CD4-positive, alpha-beta T cell treated with Interleukin-6 at 100 ng/mL for 8 hours (primary cell): ENCODE measurements at regions not wholly inside any gene's neighbourhood (a gene's known extent, or its start where the extent isn't known, plus 50 kb on each side); places are given as distances from the start of the nearest gene placed in this dataset.

Source experiments
- DNase-seq: peaks from one replicate; pipeline ENCODE4 v3.0.0-alpha.2; 2020; ENCODE audit warnings: mixed read lengths, low spot score

DNA sequence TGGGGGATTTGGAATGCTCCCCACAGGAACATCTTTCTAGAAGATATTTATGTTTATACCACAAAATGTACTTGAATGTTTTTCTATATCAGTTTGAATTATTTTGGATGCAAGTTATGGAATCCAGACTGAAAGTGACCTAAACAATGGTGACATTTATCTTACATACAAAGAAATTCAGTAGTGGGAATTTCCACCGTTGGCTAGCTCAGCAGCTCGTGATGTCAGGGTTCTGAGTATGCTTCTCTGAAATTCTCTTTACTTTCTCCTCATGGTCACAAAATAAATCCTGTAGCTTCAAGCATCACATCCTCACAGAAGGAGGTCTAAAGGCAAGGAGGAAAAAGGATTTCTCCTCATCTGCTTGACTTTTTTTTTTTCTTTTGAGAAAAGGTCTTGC, 105.3 kb downstream of the AKAIN1 start:
- DNase-seq = no peak

DNA sequence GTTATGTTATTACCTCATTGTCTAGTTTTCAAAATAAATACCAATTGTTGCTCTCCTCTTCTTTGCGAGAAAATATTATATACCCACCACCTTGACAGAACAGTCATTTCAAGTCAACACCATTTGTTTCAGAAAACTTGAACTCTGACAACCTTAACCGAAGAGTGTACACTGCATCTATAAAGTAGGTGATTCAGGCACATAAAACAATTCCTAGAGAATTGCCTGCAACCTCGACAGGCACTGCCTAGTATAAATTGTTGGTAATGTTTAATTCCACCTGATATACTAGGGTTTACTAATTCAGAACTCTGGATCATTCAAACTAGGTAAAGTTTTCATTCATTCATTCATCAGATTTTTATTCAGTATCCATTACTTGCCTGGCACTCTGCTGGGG, 121.8 kb downstream of the AKAIN1 start:
- DNase-seq = no peak

DNA sequence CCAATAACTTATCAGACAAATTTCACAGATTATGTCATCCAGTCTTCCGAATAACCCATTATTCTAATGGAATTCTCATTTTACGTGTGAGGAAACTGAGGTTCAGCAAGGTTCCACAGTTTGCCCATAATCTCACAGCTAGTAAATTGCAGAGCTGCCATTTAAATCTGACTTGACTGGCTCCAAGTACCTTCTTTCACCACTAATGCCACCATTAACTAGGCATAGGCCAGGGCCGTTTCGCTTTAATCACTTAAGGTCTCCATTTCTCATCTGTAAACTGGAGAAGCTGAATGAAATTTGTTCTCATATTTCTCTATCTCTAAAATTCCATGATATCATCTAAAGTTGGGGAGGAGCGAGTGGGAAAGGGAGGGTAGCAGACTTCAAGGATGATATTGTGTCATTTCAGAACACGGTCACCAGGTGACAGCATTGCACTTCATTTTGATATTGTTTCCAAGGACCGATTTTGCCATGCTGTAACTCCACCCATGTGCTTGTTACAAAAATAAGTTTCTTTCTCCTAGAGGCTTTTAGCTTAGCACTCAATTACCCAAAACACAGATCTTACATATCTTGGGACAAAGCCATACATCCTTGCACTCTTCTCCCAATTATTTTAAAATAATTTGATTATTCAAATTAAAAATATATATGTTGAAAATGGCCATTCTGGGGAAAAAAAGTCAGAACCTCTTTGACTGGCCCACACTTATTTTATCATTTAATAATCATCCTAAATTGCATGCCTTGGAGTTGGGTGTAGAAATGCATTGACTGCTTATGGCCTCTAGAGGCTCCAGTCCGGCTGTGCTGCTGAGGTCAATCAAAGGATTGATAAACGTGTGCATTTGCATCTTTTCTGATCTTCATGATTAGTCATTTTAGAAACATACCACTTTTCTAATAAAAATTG, 123.8 kb downstream of the AKAIN1 start:
- peak; percentile 11 for DNase-seq

DNA sequence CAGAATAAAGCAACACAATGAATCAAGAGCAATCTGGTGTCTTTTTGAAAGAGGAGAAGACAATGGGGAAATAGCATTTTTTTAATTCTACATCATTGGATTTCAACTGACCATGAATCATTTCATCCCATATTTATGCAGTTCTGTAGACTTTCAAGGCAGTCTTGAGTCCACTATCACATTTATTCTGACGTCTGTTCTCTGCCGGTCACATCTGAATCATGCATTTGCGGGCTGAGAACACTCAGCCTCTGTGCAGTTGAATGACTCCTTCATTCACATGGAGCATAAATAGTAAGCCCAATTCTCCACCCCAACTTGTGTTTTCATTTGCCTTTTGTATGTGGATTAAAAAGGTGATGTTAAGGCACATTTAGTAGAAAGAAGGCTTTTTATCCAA, 128.2 kb downstream of the AKAIN1 start:
- no peak for DNase-seq

DNA sequence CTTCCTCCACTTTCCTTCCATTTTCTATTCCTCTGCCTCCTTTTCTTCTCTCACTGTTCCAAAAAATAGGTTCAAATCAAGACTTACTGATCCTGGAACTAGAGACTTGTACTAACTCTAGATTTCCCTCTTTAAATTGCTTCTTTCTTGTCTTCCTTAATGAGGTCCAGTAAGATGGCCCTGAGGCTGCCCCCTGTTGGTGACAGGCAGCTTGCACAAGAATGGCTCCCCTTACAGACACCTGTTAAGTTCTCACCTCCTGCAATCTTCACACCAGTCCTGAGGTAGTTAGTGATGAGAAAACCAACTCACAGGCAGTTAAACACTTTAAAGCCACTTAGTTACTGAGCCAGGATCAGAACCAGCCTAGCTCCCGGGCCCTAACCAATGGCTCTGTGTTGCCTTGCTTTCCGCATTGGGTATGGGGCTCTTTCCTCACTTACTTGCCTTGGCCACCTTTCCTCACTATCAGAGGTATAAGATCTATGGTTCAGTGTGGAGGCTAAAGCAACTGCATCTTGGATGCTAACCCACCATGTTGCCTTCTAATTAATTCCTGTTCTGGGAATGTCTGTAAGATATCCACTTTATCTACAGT, 130.6 kb downstream of the AKAIN1 start:
- DNase-seq = no peak

DNA sequence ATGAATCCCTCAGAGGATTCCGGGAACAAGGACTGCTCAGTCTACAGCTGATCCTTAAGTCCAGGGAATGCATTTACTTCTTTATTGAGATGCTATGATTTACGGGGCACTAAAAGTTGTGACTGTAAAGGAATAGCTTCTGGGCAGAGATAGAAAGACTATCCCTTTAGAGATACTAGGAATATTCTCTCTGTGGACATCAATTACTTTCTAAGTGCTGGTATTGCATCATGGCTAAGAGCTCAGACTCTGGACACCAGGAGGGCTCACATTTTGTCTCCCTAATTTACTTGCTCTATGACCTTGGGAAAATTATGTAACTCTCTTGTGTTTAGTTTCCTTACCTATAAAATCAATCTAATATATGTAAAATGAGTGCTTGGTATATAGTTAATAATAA, 131.4 kb downstream of the AKAIN1 start:
- DNase-seq = no peak

DNA sequence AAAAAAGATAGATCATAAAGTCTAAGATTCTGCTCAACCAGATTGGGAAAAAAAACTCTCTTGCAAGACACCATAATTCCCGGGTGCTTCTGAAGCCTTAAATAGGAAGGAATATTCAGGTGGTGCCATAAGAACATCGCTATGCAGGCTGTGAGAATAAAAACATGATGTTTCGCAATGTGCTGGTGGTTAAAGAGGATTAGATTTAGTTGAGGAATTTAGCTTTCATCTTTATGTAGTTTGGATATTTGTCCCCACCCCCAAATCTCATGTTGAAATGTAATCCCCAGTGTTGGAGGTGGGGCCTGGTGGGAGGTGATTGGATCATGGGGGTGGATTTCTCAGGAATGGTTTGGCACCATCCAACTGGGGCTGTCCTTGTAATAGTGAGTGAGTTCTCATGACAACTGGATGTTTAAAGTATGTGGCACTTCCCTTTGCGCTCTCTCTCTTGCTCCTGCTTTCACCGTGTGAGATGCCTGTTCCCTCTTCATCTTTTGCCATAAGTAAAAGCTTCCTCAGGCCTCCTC, 132.2 kb downstream of the AKAIN1 start:
- no peak for DNase-seq

DNA sequence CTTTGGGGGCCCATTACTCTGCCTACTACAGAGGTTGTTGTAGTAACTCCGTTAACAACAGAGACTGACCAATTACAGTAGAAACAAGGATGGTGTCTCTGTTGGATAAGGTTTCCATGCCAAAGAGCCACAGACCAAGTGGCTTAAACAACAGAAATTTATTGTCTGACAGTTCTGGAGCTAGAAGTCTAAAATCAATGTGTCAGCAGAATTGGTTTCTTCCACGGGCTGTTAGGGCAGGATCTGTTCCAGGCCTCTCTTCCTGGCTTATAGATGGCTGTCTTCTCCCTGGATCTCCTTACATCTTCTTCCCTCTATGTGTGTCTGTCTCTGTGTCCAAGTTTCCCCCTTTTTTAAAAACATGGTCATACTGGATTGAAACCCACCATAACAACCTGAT, 135.3 kb downstream of the AKAIN1 start:
- no peak for DNase-seq

DNA sequence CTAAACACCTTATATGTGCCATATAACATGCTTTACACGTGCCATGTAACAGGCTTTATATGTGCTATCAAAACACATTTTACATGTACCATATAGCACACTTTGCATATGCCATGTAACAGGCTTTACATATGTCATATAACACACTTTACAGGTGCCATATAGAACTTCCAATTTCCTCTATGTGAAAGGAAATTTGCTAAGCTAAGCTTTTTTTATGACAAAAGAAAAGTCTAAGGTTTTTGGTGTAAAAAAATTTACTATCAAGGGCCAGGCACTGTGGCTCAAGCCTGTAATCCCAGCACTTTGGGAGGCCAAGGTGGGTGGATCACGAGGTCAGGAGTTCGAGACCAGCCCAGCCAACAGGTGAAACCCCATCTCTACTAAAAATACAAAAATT, 136.5 kb downstream of the AKAIN1 start:
- no peak for DNase-seq

DNA sequence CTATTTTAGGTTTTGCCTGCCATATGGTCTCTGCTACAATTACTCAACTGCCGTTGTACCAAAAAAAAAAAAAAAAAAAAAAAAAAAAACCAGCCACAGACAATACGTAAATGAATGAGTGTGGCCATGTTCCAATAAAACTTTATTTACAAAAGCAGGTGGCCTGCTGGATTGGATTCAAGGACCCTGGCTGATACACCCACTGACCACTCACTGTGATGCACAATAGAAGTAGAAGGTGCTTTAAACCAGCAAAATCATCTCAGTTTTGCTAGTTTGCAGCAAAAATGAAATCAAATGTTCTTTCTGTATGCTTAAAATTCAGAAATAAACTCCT, 137.4 kb downstream of the AKAIN1 start:
- DNase-seq = no peak

DNA sequence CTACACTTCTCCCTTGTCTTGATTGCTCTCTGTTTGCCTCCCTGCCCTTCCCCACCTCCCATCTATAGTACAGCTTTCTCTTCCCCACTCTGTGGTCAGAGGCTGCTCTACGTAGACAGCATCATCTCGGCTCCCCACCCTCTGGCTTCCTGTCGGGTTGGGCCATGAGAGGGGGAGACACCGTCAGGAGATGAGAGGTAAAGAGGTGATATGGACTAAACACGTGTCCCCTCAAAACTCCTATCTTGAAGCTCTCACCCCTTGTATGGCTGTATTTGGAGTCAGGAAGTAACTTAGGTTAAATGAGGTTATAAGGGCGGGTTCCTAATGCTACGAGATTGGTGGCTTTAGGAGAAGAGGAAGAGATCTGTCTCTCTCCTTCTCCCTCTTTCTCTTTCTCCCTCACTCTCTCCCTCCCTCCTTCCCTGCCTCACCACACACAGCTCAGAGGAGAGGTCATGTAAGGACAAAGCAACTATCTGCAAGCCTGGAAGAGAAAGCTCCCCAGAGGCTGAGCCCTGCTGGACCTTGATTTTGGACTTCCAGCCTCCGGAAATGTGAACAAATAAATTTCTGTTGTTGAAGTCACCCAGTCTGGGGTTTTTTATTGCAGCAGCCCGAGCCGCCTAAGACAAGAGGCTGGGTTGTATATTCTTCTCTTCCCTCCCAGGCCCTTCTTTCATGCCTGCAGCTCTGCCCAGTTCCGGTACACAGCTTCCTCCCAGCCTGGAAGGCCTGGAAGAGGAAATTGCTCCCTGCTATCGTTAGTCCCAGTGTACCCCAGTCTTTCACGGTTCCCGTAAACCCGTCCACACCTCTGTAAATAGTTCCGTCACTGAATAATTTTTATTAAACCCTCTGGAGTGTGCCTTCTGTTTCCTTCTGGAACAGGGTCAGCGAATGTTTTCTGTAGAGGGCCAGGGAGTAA, 138.0 kb downstream of the AKAIN1 start:
- peak; percentile 47 for DNase-seq

DNA sequence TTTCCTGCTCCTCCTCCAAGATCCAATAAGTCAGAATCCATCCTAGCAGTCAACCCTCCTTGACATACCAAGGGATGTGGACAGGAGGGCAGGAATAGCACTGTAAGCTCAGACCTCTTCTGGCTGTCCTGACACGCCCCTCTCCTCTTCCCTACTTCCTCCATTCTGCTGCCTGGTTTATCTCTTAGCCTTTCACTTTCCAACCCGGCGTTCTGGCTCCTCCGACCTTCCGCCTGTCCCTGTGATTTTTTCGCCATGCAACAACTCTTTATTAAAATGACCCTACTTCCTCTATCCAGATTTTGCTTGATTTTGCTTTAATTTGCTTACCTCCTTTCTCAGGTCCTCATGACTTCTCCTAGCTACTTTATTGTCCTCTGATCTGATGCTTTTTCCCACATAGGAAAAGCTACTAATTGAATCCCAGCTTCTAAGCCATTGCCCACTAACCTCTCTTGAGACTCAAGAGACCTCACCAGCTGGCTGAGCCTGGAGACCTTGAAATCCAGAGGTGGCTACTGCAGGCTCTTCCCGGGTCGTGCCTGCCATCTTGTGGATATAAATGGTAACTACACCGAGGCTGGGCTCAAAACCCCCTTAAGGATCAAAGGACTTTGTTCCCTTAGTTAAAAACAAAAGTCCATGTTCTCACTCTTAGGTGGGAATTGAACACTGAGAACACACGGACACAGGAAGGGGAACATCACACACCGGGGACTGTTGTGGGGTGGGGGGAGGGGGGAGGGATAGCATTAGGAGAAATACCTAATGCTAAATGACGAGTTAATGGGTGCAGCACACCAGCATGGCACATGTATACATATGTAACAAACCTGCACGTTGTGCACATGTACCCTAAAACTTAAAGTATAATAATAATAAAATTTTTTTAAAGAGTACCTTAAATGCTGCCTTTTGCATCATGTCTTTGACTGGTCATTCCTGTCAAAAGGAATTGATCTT, 139.4 kb downstream of the AKAIN1 start:
- peak; percentile 28 for DNase-seq

DNA sequence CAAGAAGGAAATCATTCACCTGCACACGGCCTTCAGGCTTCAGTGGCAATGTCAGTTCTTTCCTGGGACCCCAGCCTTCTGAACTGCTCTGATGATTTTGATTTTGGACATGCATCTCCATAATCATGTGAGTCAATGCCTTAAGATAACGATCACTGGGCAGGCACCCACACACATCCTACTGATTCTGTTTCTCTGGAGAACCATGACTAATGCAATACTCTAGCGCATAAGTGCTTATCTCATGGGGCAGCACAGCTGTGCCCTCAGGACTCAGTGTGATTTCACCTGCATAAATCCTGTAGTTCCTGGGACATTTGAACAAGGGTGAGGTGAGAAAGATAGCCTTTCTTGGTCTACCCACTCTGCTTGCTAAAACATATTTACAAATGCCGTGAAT, 144.6 kb downstream of the AKAIN1 start:
- no peak for DNase-seq

DNA sequence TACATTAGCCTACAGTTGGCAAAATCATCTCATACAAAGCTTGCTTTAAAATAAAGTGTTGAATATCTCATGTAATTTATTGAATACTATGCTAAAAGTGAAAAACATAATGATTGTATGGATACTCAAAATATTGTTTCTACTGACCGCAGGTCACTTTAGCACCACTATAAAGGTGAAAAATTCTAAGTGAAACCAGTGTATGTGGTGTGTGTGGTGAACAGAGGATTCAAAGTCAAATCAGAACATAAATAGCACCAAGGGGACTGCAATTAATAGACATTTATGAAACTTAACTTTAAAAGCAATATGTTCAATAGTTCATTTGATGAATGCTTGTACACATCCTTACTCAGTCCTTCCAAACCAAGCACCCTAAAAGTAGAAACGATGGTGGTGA, 145.8 kb downstream of the AKAIN1 start:
- DNase-seq = no peak

DNA sequence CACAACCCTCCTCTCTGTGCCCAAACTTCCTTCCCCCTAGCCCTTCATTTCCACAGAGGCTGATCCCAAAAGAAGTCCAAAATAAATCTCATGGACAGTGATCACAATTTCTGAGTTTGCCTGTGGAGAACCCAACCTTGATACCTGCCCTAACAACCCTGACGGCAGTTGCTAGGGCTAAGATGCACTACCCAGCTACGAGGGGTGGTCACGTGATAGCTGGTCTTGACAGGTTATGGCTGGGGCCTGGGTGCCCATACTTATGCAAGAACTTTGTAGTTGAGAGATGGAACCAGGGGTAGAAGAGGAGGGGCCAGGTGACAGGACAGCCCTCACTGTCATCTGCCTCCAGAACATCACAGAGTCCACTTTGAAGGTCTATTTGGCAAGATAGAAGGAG, 147.9 kb downstream of the AKAIN1 start:
- no peak for DNase-seq

DNA sequence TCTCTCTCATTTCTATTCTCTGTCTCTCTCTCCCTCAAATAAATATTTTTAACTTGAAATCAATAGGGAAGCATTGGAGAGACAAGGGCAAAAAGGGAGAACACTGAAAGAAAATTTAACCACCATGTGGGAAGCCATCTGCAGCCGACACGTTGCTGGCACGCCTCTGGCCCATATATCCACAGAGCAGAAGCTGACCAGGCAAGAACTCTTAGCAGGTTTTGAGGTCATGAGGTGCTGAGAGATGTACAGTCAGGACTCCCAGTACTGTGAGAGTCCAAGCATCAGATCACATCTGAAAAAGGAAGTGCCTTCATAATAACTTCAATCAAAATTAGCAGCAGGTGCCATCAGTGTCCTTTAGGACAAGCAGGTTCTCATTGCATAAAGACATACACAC, 156.6 kb downstream of the AKAIN1 start:
- DNase-seq = no peak

DNA sequence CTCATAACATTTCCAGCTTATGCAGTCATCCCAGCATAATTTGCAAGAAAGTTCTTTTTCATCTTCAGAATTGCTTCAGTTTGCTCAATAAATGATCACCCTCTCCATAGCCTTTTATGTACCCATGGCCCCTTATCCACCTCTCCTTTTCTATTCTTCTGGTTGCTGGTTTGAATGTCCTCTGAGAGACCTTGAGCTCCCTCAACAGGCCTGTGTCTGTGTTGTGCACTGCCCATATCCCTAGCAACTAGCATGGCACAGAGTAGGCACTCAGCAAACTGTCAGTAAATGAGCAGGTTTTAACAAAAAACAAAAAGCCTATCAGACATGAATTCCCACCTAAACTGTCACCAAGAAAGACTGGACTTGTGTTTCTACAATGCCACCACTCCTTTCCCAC, 160.5 kb downstream of the AKAIN1 start:
- no peak for DNase-seq

DNA sequence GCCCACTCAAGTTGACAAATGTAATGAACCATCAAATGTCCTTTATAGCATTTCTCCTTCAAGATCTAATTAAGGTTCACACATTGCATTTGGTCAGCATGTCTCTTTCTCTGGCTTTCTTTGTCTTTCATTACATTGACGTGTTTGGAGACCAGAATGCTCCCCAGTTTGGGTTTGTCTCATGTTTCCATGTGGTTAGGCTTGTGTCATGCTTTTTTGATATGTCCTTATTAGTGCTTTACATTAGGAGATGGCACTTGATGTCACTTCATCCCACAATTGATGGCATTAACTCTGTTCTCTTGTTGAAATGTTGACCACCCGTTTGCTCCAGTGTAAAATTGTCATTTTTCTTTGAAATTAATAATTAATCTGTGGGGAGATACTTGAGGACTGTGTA, 165.8 kb downstream of the AKAIN1 start:
- DNase-seq = no peak

DNA sequence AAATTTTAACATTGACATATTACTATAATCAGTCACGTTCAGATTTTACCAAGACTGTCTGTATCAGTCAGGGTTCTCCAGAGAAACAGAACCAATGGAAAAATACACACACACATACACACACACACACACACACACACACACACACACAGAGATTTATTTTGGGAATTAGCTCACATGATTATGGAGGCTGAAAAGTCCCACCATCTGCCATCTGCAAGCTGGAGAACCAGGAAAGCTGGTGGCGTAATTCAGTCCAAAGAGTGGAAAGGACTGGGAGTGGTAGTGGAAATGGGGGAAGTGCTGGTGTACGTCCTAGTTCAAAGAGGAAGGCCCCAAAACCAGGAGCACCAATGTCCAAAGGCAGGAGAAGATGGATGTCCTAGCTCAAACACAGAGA, 166.4 kb downstream of the AKAIN1 start:
- no peak for DNase-seq

DNA sequence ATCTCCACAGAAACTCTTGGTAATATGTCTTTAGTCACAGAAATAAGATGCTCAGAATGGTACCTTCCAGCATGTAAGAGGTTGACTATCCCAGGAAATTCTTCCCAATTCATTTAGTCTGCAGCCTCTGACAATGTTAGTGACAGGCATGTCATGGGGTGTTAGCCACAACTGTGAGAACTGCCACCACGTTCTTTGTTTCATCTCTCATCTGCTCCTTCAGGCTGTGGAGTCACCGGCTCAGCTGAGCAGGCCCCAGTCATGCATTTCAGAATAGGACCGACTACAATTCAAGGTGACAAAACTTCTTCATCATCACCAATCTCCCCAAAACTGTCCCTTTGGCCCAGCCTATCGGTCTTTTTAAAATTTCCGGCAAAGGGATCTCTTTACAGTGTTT, 167.5 kb downstream of the AKAIN1 start:
- no peak for DNase-seq

DNA sequence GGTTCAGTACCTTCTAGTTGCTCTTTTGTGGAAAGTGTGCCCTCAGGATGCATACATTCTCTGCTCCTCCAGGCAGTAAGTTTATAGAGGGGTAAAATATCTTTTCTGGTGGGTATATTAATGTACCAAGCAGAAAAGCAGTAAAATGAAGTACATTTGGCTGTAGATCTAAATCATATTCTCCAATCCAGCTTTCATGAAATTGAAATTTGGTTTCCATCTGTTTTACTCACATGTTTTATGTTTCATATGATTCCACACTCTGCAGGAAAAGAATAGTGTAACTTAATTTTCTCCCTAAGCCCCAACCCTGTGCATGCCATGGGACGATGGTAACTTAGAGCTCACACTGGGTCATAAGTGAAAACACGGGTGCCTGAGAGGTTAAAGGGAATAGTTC, 172.3 kb downstream of the AKAIN1 start:
- DNase-seq = no peak
